Activated CD4-positive, alpha-beta T cell treated with anti-CD3 and anti-CD28 coated beads, Interleukin-2, amount 50 U/mL, for 24 hours (primary cell): ENCODE measurements at regions not wholly inside any gene's neighbourhood (a gene's known extent, or its start where the extent isn't known, plus 50 kb on each side); places are given as distances from the start of the nearest gene placed in this dataset.

Source experiments
- DNase-seq, 2 donors: peaks; one replicate each; pipeline ENCODE4 v3.0.0-alpha.2; 2020; ENCODE audit warnings: low read depth in 1 of 2, low spot score in 1 of 2

DNA sequence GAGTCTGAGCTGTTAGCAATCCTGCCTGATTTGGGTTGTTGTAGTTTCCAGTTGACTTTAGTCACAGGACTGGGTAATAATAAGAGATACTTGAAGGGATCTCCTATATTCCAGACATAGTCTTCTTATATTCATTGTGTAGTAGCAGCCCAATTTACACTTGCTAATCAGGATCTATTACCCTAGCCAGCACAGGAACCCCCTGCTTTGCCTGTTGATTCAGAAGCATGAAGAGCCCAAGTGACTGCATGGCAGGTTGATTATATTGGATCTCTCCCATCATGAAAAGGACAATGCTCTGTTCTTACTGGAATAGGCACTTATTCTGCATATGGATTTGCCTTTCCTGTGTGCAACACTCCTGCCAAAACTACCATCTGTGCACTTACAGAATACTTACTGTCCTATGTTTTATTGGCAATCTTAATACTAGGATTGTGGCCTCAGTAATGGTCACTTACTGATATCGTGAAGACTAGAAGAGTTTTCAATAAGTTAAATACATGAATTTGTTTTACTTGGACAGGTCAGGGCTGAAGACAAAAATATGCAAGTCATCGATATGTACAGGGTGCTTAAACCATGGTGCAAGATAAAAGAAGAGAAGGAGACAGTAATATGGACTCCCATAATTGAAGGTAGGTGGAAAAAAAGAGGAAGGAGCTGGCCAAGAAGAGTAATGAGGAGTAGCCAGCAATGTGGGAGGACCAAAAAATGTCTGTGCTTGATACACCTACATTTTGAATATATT lies 304.1 kb downstream of the MCTP2 start:
- DNase-seq = no peak

DNA sequence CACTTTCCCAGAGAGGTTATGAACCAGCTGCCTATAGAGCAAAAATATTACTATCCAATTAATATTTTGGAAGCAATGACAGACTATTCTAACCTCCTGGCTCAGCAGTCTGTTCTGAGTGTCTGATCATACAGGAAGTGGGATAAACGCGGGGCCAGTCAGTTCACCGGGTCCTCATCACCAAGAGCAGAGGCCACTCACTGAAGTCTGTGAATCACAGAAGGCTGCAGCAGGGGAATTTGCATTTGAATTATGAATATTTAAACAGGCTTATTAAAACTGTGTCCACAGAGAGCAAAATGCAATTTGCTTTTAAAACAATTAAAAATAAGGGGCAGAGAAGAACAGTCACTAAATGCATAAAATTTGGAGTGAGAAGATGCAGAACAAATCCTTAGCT lies 305.2 kb downstream of the MCTP2 start:
- DNase-seq = no peak

DNA sequence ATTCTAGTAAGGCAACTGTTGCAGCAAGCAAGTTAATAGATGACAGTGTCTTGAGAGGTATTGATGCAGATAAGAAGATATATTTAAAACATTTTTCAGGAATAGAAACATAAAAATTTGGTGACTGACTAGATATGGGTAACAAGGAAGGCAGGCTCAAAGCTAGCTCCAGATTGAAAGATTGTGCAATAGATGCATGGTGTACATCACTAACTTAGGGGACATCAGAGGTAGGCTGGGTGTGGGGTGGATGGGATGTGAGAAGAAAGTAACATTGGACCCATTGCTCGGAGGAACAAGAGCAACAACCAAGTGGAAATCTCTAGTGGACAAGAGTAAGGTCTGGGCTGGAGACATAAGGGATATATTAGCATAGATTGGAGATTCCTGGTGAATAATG lies 306.9 kb downstream of the MCTP2 start:
- no peak for DNase-seq

DNA sequence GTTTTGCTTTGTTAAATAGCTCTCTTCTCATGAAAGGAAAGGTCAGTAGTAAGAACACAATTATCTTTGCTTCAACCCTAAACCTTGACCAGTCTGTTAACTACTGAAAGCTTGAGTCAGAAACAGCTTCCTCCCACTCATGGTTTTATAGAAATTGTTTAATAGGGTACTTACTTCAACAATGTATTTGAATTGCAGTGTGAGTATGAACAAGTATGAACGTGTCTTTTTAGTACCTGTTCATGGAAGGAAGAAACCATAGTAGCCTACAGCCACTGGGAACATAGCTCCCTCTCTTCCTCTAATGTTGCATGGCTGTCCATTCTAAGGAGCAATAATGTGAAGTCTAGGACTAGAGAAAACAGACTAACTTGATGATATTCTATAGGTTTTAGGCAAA lies 311.0 kb downstream of the MCTP2 start:
- no peak for DNase-seq

DNA sequence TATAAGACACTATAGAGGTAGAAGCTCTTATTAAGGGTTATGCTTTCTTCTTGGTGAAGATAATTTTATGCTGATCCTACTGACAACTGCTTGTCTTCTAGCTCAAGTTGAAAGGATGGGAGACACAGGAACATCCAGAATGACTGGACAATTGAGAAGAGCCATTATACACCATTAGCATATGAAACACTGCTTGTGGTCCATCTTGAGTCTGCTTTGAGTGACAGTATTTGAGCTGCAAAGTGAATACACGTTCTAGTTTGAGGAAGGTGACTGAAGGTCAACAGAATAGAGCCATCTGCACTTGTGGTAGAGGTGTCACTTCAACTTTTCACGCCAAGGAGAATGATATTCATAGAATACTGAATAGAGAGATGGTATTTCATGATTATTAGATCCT lies 315.4 kb downstream of the MCTP2 start:
- no peak for DNase-seq

DNA sequence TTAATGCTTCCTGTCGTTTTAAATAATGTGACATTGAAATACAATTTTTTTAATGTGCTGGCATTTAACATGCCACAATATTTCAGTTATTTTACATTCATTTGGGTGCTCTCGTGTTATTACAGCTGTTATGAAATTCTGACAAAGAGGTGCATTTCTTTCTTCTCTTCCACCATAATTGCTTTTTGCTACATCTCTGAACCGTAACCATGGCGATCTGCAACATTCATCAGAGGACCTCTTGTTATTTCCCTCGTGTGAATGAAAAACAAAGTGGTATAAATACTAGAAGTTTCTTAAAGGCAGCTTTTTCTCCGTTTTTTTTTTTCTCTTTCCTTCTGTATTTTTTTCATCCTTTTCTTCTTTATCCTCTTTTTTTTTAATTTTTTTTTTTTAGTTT lies 316.4 kb downstream of the MCTP2 start:
- DNase-seq = no peak

DNA sequence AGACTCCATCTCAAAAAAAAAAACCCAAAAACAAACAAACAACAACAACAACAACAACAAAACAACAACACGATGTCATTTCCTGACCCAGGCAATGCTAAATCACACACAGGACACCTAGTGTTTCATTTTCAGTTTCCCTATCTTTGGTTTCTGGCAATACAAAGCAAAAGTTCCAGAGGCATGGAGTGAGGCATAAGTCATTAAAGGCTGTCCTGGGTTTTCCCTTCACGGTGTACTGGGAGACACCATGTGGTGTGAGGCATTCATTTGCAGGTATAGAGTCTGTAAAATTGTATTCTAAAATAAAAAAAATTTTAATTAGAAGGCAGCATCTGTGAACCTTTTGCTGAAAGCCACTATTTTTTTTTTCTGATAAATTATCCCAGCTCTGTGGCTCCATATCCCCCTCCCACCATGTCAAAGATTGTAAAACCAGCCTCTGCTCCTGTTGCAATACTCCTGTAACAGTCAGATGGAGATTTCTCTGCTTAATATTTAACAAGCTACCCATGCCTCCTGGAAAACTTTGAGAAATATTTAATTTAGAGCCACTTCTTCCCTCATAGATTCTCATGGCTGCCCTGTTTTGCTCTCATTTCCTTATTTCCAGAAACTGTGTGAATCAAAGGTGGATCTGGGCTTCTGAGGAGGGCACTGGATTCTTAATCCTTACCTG lies 324.6 kb downstream of the MCTP2 start:
- no peak for DNase-seq

DNA sequence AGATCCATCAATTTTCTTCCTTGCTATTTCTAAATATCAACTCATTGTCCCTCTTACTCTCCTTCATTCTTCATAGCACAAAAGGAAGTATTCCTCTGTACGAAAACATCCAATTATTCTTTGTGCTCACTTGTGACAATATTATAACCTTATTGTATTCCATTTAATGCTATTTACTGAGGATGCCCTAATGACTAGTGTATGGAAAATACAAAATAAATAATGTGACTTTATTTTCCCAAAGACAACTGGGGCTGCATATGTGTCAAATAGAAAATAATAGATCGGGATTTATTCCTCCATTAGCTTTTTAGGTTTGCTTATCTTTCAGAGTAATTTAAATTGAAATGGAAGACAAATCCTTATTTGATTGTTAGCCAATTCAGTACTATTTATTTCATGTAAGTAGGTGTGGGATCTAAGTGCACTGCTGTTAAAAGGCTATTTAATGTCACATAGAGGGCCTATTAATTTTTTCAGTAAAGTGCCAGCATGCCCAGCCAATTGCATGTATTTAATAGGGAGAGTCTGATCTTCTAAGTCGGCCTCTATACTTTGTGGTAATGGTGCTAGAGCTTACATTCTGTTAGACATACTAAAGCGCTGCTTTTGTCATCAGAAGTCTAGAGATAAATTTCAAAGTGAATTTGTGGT lies 329.8 kb downstream of the MCTP2 start:
- DNase-seq = no peak

DNA sequence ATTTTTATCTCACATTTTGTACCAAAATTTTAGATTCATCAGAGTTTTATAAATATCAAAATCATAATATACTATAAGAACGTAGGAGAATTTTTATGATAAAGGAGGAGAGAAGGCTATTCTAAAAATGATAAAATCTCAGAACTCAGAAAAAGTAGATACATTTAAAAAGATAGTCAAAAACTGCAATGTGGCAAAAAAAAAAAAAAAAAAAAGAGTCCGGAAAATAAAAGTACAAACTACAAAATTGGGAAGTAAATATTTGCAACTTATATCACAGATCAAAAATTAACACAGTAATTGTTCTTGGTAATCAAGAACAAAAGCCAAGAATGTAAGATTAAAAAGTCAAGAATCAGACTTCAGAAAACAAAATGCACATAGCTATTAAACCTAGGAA lies 332.1 kb downstream of the MCTP2 start:
- no peak for DNase-seq

DNA sequence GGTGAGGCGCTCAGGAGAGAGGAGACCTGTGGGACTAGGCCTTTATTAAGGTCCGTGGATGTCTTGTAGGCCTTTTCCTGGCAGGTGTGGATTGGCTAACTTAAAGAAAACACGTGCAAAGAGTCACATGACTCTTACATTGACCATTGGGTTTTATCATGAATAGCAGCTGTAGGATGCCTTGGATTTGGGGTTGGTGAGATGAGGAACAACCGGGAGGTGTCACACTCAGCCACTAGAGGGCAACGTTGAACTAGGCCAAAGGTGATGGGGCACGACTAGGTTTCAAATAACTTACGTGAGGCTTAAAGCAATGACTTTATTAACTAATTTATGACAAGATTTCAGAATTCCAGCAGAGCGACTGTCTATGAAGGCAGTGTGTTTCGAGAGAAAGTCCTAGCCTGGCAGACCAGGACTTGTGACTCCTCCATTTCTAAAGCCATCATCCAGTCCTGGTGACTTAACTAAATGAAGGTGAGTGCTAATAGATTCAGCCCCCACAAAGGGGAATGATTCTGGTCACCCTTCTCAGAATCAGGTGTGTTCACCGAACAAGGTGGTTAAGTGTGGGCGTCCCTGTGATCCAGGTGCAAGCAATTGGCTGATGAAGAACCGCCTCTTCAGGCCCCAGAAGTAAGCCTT lies 345.6 kb downstream of the MCTP2 start:
- peak in 1 of 2 donors; percentile 15 for DNase-seq

DNA sequence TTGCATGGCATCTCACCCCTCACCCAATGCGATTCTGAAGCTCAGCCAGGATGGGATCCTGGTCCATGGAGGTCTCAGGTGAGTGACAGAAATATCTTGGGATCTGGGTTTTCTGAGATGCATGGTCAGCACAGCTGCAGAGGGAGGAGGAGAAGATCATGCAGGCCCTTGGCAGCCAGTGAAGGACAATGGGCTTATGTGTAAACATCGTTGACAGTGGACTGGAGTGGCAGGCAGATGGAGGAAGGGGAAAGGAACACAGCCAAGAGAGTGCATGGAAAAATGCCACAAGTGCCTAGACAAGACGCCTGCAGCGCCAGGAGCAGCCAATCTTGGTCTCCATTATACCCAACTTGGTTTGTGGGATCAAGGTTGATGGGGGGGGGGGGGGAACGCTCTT lies 347.9 kb downstream of the MCTP2 start:
- DNase-seq = no peak

DNA sequence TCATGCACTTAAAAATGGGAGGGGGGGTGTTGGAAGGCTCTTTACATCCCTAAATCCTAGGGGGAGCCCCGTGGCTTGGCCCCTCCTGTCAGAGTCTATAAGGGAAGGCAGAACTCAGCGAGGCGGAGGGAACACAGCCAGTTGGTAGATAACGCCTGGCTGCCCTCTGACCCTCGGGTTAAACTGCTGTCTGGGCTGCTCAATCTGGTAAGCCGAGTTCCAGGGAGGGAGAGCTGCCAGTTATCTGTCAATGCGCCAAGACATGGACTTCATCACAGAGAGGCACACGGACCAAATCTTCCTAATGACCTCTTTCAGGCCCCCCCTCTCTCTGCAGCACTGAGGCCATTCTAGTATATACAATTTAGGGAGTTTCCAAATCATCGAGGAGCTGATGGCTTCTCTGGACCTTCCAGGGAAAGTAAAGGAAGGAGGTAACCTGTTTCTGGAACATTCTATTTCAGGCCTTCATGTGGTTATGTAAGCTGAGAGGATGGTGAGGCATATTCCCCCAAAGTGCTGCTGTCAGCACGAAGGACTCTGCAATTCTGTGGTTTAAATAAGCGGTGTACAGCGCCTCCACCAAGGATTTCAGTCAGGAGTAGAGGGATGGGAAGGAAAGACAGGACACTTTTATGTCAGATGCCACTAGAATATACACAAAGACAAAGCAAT lies 349.0 kb downstream of the MCTP2 start:
- no peak for DNase-seq

DNA sequence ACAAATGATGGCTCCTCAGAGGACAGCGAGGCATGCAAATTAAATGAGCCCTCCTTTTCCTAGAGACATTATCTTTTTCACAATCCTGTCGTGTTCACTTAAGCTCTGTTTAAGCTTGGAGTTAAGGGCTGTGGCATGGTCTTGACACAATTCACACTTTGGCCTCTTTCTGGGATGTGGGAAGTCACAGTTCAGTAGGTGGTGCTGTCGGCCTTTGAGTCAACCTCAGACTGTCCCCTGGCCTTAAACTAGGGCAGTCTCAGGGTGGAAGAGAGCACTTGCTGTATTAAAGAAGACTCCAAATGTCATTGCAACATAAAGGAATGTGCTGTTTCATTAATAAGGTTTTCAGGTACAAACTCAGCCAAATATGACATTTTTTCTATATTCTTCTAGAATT lies 351.0 kb downstream of the MCTP2 start:
- no peak for DNase-seq

DNA sequence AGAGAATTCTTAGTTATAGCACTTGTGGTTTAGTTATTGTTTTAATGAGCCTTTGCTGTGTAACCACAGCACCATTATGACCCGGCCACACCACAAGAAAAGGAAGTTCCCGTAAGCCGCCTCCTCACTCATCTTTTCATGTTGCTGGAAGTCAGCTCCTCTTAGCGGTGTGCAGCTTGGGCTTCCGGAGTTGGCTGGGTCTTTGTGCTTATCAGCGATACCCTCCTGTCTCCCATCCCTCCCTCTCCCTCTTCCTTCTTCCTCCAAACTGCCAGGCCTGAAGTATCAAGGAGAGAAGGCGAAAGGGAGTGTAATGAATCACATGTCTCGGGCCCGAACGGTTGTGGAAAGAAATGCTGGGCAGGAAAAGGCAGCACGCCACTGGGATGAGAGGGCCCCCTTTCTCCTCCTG lies 353.5 kb downstream of the MCTP2 start:
- DNase-seq = peak; percentile 6 to 39

DNA sequence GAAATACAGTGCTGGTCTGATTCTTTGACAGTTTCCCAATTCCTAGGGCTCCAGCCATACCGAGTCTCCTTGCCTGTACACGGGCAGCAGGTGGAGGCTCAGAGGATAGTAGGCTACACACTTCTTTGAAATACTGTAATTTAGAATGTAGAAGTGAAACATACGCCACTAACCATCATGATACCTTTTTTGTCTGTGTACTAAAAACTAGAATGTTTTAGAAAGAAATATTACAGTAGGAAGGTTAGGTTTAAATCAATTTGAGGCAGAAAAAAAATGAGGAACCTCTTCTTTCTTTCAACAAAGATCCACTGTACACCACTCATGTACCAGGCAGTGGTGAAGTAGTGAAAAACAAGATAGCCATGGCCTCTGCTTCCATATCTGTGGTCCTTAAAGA lies 354.7 kb downstream of the MCTP2 start:
- DNase-seq = no peak

DNA sequence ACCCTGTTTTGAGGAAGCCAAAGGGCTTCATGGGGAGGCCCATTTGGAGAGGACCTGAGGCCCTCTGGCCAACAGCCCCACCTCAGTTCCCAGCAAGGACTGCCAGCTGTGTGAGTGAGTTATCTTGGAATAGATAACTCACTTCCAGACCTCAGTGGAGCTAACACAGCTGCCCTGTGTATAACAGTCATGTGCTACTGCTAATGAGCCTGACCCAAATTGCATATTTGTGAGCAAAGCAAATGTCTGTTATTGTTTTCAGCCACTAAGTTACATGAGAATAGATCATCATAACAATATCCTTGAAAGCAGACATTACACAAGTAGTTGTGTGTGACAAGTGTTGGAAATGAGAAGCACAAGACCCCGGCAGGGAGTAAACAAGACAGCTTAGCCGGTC lies 355.8 kb downstream of the MCTP2 start:
- no peak for DNase-seq

DNA sequence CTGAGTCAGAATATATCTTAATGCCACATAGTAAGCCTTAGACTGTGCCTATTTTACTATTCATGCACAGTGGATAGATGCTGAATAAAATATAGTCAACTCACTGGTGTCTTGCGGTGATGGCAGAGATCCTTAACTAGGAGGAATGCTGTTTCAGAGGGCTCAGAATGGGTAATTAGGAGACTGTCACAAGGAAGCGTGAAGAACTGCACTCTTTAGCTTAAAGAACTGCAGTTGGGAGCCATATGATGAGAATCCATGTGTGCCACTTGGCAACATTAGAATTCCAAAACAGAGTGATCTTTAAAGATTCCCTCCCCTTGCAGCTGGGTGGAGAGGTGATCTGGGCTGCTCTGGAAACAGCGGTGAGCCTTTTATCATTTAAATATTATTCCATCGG lies 357.6 kb downstream of the MCTP2 start:
- no peak for DNase-seq

DNA sequence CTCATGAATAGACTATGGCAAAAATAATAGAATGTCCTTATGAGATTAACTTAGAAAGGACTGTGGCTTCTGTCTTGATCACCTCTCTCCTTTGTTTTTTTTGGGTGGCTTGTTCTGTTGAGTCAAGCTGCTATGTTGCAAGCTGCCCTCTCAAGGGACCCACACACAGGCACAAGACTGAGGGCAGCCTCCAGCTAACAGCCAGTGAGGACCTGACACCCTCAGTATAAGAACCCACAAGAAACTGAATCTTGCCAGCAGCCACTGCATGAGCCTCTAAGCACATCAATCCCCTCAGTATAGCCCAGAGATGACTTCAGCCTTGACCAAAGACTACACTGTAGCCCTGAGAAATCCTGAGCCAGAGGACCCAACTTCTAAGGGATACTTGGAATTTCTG lies 361.1 kb downstream of the MCTP2 start:
- no peak for DNase-seq

DNA sequence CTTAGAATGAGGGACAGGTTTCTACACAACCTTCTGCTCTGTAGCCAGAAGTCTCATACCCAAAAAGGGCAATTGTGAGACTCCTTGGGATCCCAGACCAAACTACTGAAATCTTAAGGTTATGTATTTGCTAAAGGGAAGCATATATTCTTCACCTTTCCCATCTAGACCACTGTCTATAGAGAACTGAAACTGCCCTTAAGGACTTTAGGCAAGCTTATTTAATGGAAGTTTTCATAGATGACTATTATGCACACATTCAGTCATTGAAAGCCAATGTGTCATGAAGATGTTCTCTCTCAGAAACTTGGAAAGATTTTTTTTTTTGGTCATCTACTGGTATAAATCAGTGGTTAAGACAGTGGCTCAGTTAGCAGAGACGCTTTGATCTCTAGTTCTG lies 365.3 kb downstream of the MCTP2 start:
- DNase-seq = no peak

DNA sequence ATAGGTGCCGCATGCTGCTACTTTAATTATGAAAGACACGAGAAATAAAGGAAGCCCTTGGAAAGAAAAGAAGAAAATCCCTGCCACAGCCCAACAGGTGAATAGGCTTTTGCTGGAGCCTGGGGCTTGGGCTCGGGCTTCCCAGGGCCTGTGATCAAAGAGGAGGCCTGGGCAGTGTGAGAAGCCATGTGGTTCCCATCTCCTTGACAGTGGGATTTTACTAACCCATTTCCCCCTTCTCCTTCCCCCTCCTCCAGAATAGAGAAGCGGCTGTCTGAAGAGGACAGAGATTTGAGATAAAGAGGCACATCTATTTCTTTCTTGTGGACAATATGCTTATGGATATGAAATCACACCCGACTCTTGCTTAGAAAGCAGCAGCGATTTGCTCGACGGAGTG lies 369.1 kb downstream of the MCTP2 start:
- DNase-seq = no peak

DNA sequence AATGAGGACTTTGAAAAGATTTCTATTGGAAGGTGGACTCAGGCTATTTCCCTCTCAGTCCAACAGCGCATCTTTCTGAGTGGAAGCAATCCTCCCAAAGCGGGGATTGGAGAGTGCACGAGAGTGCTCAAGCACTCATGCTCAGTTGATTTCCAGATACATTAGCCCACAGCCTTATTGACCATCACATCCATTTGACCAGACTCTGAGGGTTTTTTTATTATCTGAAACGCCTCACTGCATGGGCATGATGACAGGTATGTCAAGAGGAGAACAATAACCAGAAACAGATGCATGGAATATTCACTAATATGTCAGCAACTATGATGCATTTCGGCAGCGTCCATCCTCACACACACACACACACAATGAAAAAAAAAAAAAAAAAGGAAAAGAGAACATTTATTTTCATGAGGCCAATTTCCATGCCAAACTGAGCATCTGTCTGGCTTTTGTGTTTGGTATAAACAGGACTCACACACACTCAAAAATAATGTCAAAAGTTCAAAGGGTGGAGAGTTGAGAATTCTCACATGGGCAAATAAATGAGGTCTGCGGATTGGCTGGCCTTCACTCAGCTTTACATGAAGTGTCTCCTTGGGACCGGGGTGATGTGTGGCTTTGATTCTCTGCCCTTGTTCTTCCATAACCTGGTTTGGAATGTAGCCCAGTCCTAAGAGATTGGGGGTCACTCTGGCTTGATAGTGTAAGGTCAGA lies 371.6 kb downstream of the MCTP2 start:
- no peak for DNase-seq
